ENCODE measurements at regions not wholly inside any gene's neighbourhood (a gene's known extent, or its start where the extent isn't known, plus 50 kb on each side); places are given as distances from the start of the nearest gene placed in this dataset.

- TF ChIP-seq ZNF592 (IDR thresholded peaks at IDR 0.05): no peak
- no peak for TF ChIP-seq MTA3 (IDR thresholded peaks at IDR 0.05; ENCODE audit: borderline replicate concordance, low read length)
- no peak for TF ChIP-seq IKZF2 (IDR thresholded peaks at IDR 0.05)
- TF ChIP-seq SP1 (IDR thresholded peaks at IDR 0.05; ENCODE audit: low read depth, low read length): no peak
- TF ChIP-seq CREM (IDR thresholded peaks at IDR 0.05; ENCODE audit: low read depth): no peak
- TF ChIP-seq LARP7 (IDR thresholded peaks at IDR 0.05): no peak
- no peak for TF ChIP-seq CUX1 (IDR thresholded peaks at IDR 0.05; ENCODE audit: insufficient replicate concordance, low read depth, low read length)
Measured at GRCh38 chr18:59801576-59801975, 98.2 kb upstream of the PMAIP1 start (continued).

All from GM12878 (cell line).